ENCODE measurements at regions not wholly inside any gene's neighbourhood (a gene's known extent, or its start where the extent isn't known, plus 50 kb on each side); places are given as distances from the start of the nearest gene placed in this dataset.

GRCh38 chr1:232143315-232143886, 486.5 kb downstream of the SIPA1L2 start:
- TF ChIP-seq CTCF (IDR thresholded peaks at IDR 0.05; ENCODE audit: insufficient read depth, low read length) = no peak
- no peak for TF ChIP-seq GABPA (IDR thresholded peaks at IDR 0.05; ENCODE audit: low read depth)
- TF ChIP-seq, protein P1, sequence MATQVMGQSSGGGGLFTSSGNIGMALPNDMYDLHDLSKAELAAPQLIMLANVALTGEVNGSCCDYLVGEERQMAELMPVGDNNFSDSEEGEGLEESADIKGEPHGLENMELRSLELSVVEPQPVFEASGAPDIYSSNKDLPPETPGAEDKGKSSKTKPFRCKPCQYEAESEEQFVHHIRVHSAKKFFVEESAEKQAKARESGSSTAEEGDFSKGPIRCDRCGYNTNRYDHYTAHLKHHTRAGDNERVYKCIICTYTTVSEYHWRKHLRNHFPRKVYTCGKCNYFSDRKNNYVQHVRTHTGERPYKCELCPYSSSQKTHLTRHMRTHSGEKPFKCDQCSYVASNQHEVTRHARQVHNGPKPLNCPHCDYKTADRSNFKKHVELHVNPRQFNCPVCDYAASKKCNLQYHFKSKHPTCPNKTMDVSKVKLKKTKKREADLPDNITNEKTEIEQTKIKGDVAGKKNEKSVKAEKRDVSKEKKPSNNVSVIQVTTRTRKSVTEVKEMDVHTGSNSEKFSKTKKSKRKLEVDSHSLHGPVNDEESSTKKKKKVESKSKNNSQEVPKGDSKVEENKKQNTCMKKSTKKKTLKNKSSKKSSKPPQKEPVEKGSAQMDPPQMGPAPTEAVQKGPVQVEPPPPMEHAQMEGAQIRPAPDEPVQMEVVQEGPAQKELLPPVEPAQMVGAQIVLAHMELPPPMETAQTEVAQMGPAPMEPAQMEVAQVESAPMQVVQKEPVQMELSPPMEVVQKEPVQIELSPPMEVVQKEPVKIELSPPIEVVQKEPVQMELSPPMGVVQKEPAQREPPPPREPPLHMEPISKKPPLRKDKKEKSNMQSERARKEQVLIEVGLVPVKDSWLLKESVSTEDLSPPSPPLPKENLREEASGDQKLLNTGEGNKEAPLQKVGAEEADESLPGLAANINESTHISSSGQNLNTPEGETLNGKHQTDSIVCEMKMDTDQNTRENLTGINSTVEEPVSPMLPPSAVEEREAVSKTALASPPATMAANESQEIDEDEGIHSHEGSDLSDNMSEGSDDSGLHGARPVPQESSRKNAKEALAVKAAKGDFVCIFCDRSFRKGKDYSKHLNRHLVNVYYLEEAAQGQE (IDR thresholded peaks at IDR 0.05; ENCODE audit: insufficient replicate concordance, low read depth) = no peak
- TF ChIP-seq POLR2AphosphoS5 (IDR thresholded peaks at IDR 0.05; ENCODE audit: low read depth) = no peak
- TF ChIP-seq SPI1 (IDR thresholded peaks at IDR 0.05; ENCODE audit: borderline replicate concordance, low read depth) = no peak
